ENCODE measurements at regions not wholly inside any gene's neighbourhood (a gene's known extent, or its start where the extent isn't known, plus 50 kb on each side); places are given as distances from the start of the nearest gene placed in this dataset.
"Not testable (repeated sequence)": the region's sequence is repeated elsewhere in the genome, so short reads cannot be mapped to it uniquely, and the experiment has no call there.

- no peak for DNase-seq (ENCODE audit: low read depth in 2 of 2)
Observed at GRCh38 chr1:198933515-198934222, 294.8 kb downstream of the PTPRC start.

- no peak for DNase-seq (ENCODE audit: low read depth in 2 of 2)
Observed at GRCh38 chr1:198934426-198934825, 295.6 kb downstream of the PTPRC start.

- DNase-seq (ENCODE audit: low read depth in 2 of 2) = no peak
Observed at GRCh38 chr1:198934901-198935305, 296.1 kb downstream of the PTPRC start.

GRCh38 chr1:198935306-198935921, 296.6 kb downstream of the PTPRC start:
- DNase-seq (ENCODE audit: low read depth in 2 of 2) = peak in 1 of 2 donors; percentile 29

GRCh38 chr1:198936371-198937083, 297.7 kb downstream of the PTPRC start:
- no peak for DNase-seq (ENCODE audit: low read depth in 2 of 2)

- DNase-seq (ENCODE audit: low read depth in 2 of 2) = no peak
Observed at GRCh38 chr1:198937231-198938031, 298.6 kb downstream of the PTPRC start.

GRCh38 chr1:198939286-198939685, 300.4 kb downstream of the PTPRC start:
- no peak for DNase-seq (ENCODE audit: low read depth in 2 of 2)

GRCh38 chr1:198939956-198940355, 301.1 kb downstream of the PTPRC start:
- DNase-seq (ENCODE audit: low read depth in 2 of 2) = no peak

GRCh38 chr1:198942466-198942865, 303.6 kb downstream of the PTPRC start:
- no peak for DNase-seq (ENCODE audit: low read depth in 2 of 2)

- DNase-seq (ENCODE audit: low read depth in 2 of 2) = no peak
Observed at GRCh38 chr1:198943484-198944187, 304.8 kb downstream of the PTPRC start.

- no peak for DNase-seq (ENCODE audit: low read depth in 2 of 2)
Observed at GRCh38 chr1:198947456-198947855, 308.6 kb downstream of the PTPRC start.

GRCh38 chr1:198948895-198949659, 310.2 kb downstream of the PTPRC start:
- DNase-seq (ENCODE audit: low read depth in 2 of 2) = no peak

GRCh38 chr1:198950036-198950435, 311.2 kb downstream of the PTPRC start:
- no peak for DNase-seq (ENCODE audit: low read depth in 2 of 2)

GRCh38 chr1:198955085-198955484, 316.2 kb downstream of the PTPRC start:
- no peak for DNase-seq (ENCODE audit: low read depth in 2 of 2)

GRCh38 chr1:198957044-198957443, 318.2 kb downstream of the PTPRC start:
- DNase-seq (ENCODE audit: low read depth in 2 of 2) = no peak

GRCh38 chr1:198959032-198959431, 320.2 kb downstream of the PTPRC start:
- no peak for DNase-seq (ENCODE audit: low read depth in 2 of 2)

- no peak for DNase-seq (ENCODE audit: low read depth in 2 of 2)
Observed at GRCh38 chr1:198959676-198960075, 320.8 kb downstream of the PTPRC start.

- DNase-seq (ENCODE audit: low read depth in 2 of 2) = not testable (repeated sequence)
Observed at GRCh38 chr1:198963796-198964195, 325.0 kb downstream of the PTPRC start.

- no peak for DNase-seq (ENCODE audit: low read depth in 2 of 2)
Observed at GRCh38 chr1:198966519-198966918, 327.7 kb downstream of the PTPRC start.

GRCh38 chr1:198967566-198967965, 328.7 kb downstream of the PTPRC start:
- DNase-seq (ENCODE audit: low read depth in 2 of 2) = no peak

- DNase-seq (ENCODE audit: low read depth in 2 of 2) = no peak
Observed at GRCh38 chr1:198968866-198969265, 330.0 kb downstream of the PTPRC start.
